ENCODE measurements at regions not wholly inside any gene's neighbourhood (a gene's known extent, or its start where the extent isn't known, plus 50 kb on each side); places are given as distances from the start of the nearest gene placed in this dataset.

GRCh38 chr17:72205822-72206221, 85.0 kb downstream of the SOX9 start:
- TF ChIP-seq, protein P1, sequence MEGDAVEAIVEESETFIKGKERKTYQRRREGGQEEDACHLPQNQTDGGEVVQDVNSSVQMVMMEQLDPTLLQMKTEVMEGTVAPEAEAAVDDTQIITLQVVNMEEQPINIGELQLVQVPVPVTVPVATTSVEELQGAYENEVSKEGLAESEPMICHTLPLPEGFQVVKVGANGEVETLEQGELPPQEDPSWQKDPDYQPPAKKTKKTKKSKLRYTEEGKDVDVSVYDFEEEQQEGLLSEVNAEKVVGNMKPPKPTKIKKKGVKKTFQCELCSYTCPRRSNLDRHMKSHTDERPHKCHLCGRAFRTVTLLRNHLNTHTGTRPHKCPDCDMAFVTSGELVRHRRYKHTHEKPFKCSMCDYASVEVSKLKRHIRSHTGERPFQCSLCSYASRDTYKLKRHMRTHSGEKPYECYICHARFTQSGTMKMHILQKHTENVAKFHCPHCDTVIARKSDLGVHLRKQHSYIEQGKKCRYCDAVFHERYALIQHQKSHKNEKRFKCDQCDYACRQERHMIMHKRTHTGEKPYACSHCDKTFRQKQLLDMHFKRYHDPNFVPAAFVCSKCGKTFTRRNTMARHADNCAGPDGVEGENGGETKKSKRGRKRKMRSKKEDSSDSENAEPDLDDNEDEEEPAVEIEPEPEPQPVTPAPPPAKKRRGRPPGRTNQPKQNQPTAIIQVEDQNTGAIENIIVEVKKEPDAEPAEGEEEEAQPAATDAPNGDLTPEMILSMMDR (IDR thresholded peaks at IDR 0.05; ENCODE audit: low read depth, low read length, missing control alignments), result no peak
- no peak overlapping the region for H3K4me3 ChIP-seq (replicated peaks; ENCODE audit: low read depth, low read length)
- DNase-seq (ENCODE audit: extremely low read depth, low read depth), result no peak

DNA sequence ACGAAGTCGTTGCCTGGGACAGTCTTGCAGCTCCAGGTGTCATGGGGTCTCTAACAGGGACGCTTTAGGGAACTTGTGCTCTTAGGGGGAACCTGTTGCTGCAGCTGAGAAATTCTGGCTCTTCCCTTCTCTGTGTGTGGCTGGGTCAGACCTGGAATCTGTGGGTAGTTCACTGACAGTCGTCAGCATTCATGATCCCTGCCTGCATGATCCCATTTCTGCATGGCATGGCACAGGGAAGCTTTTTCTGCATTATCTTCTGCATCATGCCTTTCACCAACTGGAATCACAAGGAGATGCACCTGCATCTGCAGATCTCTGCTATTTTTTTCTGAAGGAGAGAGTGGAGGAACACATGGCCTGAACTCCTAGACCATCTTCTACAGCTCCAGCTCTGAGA, 85.6 kb downstream of the SOX9 start:
- TF ChIP-seq, protein P1 (IDR thresholded peaks at IDR 0.05; ENCODE audit: low read depth, low read length, missing control alignments), result no peak
- H3K4me3 ChIP-seq (replicated peaks; ENCODE audit: low read depth, low read length), result no peak overlapping the region
- DNase-seq (ENCODE audit: extremely low read depth, low read depth), result no peak

- no peak overlapping the region for H3K4me3 ChIP-seq (replicated peaks; ENCODE audit: low read depth, low read length)
- DNase-seq (ENCODE audit: extremely low read depth, low read depth), result no peak
- TF ChIP-seq, protein P1 (IDR thresholded peaks at IDR 0.05; ENCODE audit: low read depth, low read length, missing control alignments), result no peak
These were observed 88.0 kb downstream of the SOX9 start for GRCh38 chr17:72208832-72209231.

DNA sequence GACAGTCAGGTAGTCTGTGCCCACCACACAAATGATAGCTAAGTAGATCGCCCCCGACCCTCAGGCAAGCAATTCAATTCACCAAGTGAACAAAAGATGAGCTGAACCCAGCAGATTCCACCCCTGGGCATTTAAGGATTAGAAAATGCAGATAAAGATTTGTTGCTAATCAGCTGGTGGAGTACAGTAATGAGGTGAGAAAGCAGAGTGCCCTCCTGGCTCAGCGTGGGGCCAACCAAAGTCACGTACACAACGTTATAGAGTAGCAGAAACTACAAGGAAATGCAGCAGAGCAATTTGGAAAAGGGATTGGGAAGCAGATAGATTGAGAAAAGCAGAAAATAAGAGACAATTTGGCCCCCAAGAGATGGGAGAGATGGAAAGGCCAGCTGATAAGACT, 91.2 kb downstream of the SOX9 start:
- TF ChIP-seq, protein P1 (IDR thresholded peaks at IDR 0.05; ENCODE audit: low read depth, low read length, missing control alignments), result no peak
- DNase-seq (ENCODE audit: extremely low read depth, low read depth), result no peak
- H3K4me3 ChIP-seq (replicated peaks; ENCODE audit: low read depth, low read length), result no peak overlapping the region

- H3K4me3 ChIP-seq (replicated peaks; ENCODE audit: low read depth, low read length), result no peak overlapping the region
- TF ChIP-seq, protein P1 (IDR thresholded peaks at IDR 0.05; ENCODE audit: low read depth, low read length, missing control alignments), result no peak
- no peak for DNase-seq (ENCODE audit: extremely low read depth, low read depth)
These were observed 94.7 kb downstream of the SOX9 start for GRCh38 chr17:72215490-72215889.

GRCh38 chr17:72215928-72216327, 95.1 kb downstream of the SOX9 start:
- no peak for DNase-seq (ENCODE audit: extremely low read depth, low read depth)
- TF ChIP-seq, protein P1 (IDR thresholded peaks at IDR 0.05; ENCODE audit: low read depth, low read length, missing control alignments), result no peak

DNA sequence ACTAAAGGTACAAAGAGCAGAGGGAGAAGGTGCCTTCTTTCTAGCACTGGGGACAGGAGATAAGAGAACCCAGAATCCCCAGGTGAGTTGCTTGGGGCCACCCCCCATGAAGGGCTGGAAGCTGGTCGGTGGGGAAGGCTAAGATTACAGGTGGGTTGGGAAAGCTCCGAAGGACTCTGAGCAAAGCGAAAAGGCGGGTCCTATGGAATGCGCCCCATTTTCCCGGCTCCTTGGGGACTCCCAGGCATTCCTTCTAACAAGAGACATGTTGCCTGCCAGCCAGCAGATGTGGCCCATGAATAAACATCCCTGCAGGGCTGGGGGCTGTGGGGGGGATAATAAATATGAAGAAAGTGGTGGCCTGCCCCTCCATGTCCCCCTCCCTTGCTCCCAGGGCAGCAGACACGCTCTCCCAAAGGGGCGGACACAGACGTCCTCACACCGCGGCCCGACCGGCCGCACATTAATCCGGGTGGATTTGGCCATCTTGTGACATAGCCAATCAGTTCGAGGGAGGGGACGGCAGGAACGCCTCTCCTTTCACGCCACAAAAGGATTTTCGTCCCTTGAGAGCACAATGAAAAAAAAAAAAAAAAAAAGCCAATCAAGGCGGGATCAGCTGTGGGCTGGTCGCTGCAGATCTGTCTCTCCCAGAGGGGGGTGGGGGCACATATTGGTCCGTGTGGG, 98.5 kb downstream of the SOX9 start:
- no peak for DNase-seq (ENCODE audit: extremely low read depth, low read depth)
- no peak overlapping the region for H3K4me3 ChIP-seq (replicated peaks; ENCODE audit: low read depth, low read length)
- TF ChIP-seq, protein P1 (IDR thresholded peaks at IDR 0.05; ENCODE audit: low read depth, low read length, missing control alignments), result no peak

More at GRCh38 chr17:72215928-72216327, 95.1 kb downstream of the SOX9 start:
- no peak overlapping the region for H3K4me3 ChIP-seq (replicated peaks; ENCODE audit: low read depth, low read length)

Measured in HFF-Myc (cell line).